B cell (primary cell): ENCODE measurements at regions not wholly inside any gene's neighbourhood (a gene's known extent, or its start where the extent isn't known, plus 50 kb on each side); places are given as distances from the start of the nearest gene placed in this dataset.

Source experiments
- CTCF ChIP-seq: fragments of 200-600 bp; IDR thresholded peaks from one replicate; pipeline ENCODE4 v1.8.0; 2022; ENCODE audit warnings: antibody characterized with exemption, mild to moderate bottlenecking
- EZH2 ChIP-seq: IDR thresholded peaks from 2 replicates; pipeline ENCODE4 v1.6.1; 2012; ENCODE audit warnings: borderline replicate concordance, low read depth, mild to moderate bottlenecking, moderate library complexity, low read length; ENCODE audit not compliant: insufficient read depth, poor library complexity, severe bottlenecking

GRCh38 chr4:4721636-4722035 is 137.8 kb upstream of the MSX1 start:
- no peak for TF ChIP-seq CTCF
- no peak for TF ChIP-seq EZH2
